Fibroblast of skin of right quadriceps (primary cell): ENCODE measurements at regions not wholly inside any gene's neighbourhood (a gene's known extent, or its start where the extent isn't known, plus 50 kb on each side); places are given as distances from the start of the nearest gene placed in this dataset.
"Not testable (repeated sequence)": the region's sequence is repeated elsewhere in the genome, so short reads cannot be mapped to it uniquely, and the experiment has no call there.

Experiments
- DNase-seq: peaks from one replicate; pipeline ENCODE4 v3.0.0-alpha.2; 2013

DNA sequence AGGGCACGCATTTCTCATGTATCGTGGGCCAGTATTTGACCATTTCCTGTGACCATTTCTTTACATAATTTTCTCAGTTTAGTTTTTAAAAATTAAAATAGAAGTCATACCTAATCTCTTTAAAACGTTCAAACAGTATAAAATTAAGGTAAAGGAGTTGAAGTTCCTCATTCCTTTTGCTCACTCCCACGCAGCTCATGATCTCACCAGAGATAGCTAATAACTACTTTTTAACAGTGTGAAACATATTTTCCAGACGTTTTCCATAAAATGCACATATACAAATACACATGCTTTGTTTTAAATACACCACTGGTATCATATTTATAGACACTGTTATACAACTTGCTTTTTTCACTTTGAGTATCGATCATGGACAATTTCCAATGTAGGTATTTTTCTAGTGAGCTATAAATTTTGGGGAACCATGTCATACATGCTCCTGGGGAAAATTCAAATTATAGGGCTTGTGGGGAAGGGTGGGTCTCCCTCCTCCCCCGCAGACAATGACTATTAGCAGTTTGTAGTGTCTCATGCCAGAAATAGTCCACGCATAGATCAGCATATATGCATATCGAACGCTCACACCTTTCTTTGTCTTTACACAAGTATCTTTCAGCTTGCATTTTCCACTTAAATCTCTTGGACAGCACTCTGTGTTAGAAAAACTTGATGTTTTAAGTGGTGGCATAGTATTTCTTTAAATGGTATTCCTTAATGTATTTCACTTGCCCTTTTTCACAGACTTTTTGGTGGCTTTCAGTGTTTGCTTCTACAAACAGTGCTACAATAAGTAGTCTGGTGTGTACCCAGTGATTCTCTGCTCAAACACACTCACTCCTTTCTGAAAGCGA lies 145.5 kb upstream of the ZNF217 start:
- DNase-seq, result peak; percentile 60

DNA sequence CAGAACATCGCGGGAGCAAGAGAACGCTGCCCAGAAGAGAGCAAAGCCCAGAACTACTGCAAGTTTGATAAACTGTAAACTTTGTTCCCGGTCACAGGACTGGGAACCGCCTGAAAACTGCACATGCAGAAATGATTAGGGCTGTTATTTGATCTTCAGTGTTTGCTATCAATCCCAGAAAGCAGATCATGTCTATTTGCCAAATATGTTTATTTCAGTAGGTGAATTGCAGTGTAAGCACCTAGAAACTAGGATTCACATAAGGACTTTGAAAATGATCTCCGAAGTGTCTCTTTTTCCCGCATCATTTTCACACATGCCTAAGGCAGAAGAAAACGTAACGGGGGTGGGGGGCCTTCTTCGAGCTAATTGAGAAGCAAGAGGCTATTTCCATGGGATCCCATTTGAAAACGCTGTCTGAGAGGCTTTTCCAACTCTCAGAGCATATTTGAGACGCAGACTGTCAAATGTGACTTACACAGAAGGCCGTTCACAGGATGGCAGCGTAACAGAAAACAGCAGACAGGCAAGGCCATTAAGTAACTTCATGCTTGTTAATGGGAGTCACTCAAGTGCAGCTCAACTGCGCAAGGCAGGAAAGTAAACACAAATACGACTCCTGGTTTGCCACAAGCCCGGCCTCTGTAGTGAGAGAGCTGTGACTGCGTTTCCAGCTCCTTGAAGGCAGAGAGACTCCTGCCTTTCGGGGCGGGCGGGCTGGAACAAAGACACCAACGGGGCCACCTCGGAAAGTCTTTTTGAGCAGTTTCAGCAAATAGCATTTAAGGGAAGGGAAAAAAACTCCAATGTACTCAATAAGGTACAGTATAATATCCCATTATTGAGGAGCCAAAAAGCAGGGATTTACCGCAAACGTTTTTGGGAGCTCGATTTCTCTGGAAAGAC lies 144.7 kb upstream of the ZNF217 start:
- peak; percentile 95 for DNase-seq

DNA sequence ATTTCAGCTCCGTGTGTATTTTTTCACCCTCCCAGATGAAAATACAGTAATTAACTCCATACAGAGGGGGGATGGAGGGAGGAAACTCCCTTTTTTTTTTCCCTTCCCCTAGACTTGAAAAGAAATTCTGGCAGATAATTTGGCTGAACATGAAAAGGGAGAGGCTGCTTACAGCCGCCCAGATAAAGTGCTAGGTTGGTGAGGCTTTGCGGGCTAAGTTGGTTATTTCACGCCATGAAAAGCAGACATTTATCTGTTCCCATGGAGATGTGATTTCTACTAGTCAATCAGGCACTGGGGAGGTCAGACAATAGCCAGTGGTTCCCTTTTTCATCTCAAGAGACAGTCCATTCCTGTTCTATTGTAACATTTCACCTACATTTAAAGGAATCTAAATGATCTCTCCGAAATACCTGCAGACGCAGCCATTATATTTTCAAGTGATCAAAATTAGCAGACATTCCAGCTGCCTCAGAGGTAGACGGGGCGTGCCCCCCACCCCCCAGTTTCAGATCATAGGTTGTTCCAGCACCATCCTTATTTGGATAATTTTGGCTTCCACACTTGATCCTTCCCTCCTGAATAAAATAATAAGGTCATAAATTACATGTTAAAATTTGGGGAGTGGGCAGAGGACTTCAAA lies 143.9 kb upstream of the ZNF217 start:
- DNase-seq, result peak; percentile 78

DNA sequence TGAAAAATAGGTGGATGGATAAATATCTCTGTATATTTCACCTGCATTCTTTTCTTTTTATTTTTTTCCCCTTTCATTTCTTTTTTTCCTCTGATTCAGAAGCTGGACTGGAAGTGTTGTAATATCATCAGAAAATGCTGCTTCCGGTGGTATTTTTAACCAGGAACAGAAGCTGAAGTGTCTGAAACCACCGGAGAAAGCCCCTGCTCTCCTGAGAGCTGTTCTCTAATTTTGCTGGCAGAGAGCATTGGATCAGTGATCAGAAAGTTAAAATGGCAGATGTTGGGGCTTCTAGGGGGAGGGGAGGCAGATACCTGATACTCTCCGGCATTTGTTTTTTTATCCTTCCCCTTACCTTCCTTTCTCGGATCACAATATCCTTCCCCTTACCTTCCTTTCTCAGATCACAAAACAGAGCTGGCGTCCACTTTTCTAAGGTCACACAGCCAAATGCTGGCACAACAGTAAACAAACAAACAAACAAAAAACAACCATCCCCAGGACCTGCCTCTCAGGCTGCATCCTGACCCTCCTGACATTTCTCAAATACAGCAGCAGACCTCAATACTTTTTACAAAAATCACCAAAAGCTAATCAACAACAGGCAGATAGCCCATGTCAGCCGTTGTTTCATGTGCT lies 143.2 kb upstream of the ZNF217 start:
- DNase-seq, result peak; percentile 71

- DNase-seq, result peak; percentile 13
These were observed 142.6 kb upstream of the ZNF217 start for GRCh38 chr20:53736122-53736756.

- DNase-seq, result peak; percentile 97
These were observed 142.0 kb upstream of the ZNF217 start for GRCh38 chr20:53735536-53736050.

- no peak for DNase-seq
These were observed 140.5 kb upstream of the ZNF217 start for GRCh38 chr20:53734006-53734688.

DNA sequence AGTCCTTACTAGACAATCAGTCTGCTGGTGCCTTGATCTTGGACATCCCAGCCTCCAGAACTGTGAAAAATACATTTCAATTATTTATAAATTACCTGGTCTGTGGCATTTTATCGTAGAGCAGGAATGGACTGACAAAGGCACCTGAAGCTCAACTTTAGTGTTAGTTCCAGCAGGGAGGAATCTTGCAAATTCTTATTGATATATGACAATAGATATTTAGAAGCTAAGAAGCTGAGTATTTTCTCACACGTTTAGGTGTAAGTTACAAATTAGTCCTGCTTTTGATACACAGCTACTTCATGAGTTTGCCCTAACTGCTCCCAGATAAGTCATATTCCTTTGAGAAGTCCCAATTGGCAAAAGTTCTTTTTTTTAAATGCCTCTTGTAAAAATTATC lies 138.0 kb upstream of the ZNF217 start:
- DNase-seq, result no peak

- no peak for DNase-seq
These were observed 134.7 kb upstream of the ZNF217 start for GRCh38 chr20:53728359-53728758.

GRCh38 chr20:53727239-53727638 lies 133.6 kb upstream of the ZNF217 start:
- DNase-seq, result not testable (repeated sequence)

DNA sequence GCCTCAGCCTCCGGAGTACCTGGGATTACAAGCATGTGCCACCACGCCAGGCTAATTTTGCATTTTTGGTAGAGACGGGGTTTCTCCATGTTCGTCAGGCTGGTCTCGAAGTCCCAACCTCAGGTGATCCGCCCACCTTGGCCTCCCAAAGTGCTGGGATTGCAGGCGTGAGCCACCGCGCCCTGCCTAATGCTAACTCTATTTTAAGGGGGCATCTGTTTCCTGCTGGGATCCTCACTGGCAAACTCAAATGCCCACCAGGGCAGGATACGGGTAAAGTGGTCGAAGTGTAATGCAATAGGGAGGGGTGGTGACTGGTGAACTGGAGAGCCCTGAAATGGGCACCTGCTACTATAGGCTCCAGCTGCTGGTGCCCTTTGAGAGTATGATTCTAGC lies 131.9 kb upstream of the ZNF217 start:
- no peak for DNase-seq

GRCh38 chr20:53723621-53724020 lies 130.0 kb upstream of the ZNF217 start:
- DNase-seq, result no peak

DNA sequence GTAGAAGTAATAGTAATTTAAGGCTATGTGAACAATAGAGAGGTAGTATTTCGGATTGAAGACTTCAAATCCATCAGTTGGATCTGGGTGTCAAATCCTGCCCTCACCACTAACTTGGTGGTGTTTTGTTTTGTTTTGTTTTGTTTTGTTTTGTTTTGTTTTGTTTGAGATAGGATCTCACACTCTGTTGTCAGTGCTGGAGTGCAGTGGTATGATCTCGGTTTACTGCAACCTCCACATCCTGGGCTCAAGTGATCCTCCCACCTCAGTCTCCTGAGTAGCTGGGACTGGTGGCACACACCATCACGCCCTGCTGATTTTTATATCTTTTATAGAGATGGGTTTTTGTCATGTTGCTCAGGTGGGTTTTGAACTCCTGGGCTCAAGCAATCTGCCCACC lies 129.4 kb upstream of the ZNF217 start:
- no peak for DNase-seq

GRCh38 chr20:53722515-53723036 lies 128.9 kb upstream of the ZNF217 start:
- DNase-seq, result no peak

DNA sequence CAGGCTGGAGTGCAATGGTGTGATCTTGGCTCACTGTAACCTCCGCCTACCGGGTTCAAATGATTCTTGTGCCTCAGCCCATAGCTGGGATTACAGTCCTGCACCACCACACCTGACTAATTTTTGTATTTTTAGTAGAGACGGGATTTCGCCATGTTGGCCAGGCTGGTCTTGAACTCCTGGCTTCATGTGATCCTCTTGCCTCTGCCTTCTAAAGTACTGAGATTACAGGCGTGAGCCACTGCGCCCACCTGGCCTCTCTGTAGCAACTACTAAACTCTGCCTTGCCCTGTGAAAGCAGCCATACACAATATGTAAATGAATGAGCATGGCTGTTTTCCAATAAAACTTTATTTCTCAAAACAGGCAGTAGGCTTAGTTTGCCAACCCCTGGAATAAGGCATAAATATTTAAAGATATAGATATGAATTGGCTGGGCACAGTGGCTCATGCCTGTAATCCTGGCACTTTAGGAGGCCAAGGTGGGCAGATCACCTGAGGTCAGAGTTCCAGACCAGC lies 127.9 kb upstream of the ZNF217 start:
- DNase-seq, result not testable (repeated sequence)

- DNase-seq, result not testable (repeated sequence)
These were observed 125.6 kb upstream of the ZNF217 start for GRCh38 chr20:53719171-53719803.

- DNase-seq, result no peak
These were observed 124.7 kb upstream of the ZNF217 start for GRCh38 chr20:53718142-53719021.

DNA sequence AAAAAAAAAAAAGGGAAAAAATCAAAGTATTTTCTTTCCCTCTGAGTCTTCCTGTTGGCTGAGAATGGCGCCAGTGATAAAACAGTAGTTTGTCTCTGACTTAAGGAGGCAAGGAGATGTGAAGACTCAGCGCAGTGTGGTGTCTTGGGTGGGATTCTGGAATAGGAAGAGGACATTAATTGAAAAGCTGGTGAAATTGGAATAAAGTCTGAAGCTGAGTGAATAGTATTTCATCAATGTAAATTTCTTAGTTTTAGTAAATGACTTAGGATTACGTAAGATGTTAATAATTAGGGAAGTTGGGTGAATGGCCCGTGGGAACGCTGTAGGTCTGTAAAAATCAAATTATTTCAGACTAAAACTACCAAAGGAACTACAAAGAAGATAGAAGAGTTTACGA lies 122.8 kb upstream of the ZNF217 start:
- no peak for DNase-seq

DNA sequence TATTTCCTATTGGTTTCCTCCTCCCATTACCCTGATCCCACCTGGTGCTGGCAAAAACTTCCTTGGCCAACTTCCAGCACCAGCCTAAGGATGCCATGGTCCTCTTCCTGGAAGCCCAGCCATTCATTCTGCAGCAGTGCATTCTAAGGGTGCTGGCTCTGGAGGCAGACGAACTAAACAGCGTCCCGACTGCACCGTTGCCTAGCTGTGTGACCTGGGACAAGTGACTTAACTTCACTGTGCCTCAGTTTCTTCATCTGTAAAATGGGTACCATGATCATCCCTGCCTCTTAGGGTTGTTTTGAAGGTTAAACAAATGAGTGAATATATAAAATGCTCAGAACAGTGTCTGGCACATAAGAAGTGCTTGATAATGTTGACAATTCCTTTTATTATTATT lies 120.9 kb upstream of the ZNF217 start:
- no peak for DNase-seq
